CD14-positive monocyte (primary cell): ENCODE measurements at regions not wholly inside any gene's neighbourhood (a gene's known extent, or its start where the extent isn't known, plus 50 kb on each side); places are given as distances from the start of the nearest gene placed in this dataset.

Source experiments
- DNase-seq, 3 donors: peaks; one replicate each; pipeline ENCODE4 v3.0.0-alpha.2; 2011 to 2022
- H2AFZ ChIP-seq: 2 replicates; pipeline ENCODE4 v1.6.0; 2012; ENCODE audit warnings: mild to moderate bottlenecking, low read depth, low read length, inconsistent platforms; ENCODE audit not compliant: insufficient read depth, poor library complexity, severe bottlenecking
- H3K27ac ChIP-seq, 2 donors: 1 replicate in 1 of 2; 2 replicates in 1 of 2; pipeline ENCODE4 v1.5.1; 2012 to 2013; ENCODE audit warnings: low read length in 2 of 2, control low read depth in 1 of 2, inconsistent platforms in 1 of 2, low read depth in 1 of 2, mild to moderate bottlenecking in 1 of 2
- H3K27me3 ChIP-seq, 2 donors: one replicate each; pipeline versions ENCODE4 v1.6.0 to v1.6.1; 2011 to 2013; ENCODE audit warnings: low read length in 2 of 2; ENCODE audit not compliant: control insufficient read depth in 2 of 2, insufficient read depth in 2 of 2
- H3K36me3 ChIP-seq, 2 donors: replicated peaks in 1 of 2; 1 replicate in 1 of 2; 2 replicates in 1 of 2; pipeline versions ENCODE4 v1.5.1 to v1.6.1; 2012 to 2013; ENCODE audit warnings: low read length in 2 of 2, control low read depth in 1 of 2, inconsistent platforms in 1 of 2, mild to moderate bottlenecking in 1 of 2; ENCODE audit not compliant: insufficient read depth in 2 of 2, control insufficient read depth in 1 of 2
- H3K4me1 ChIP-seq, 2 donors: 1 replicate in 1 of 2; 2 replicates in 1 of 2; pipeline versions ENCODE4 v1.5.1 to v1.6.1; 2012 to 2013; ENCODE audit warnings: low read length in 2 of 2, control low read depth in 1 of 2, inconsistent platforms in 1 of 2, mild to moderate bottlenecking in 1 of 2, moderate library complexity in 1 of 2; ENCODE audit not compliant: insufficient read depth in 2 of 2, control insufficient read depth in 1 of 2
- H3K4me2 ChIP-seq: replicated peaks from 2 replicates; pipeline ENCODE3; 2012; ENCODE audit warnings: low read length, moderate library complexity, mild to moderate bottlenecking; ENCODE audit not compliant: poor library complexity, severe bottlenecking; ENCODE audit errors: extremely low read depth
- H3K4me3 ChIP-seq, 3 experiments: fragments of 200-600 bp in 1 of 3; sonication (generic) in 1 of 3; replicated peaks in 1 of 3; 1 replicate in 2 of 3; 2 replicates in 1 of 3; pipeline ENCODE4 v1.5.1; 2011 to 2013; ENCODE audit warnings: low read length in 3 of 3, mild to moderate bottlenecking in 3 of 3, control low read depth in 2 of 3, low read depth in 2 of 3, inconsistent platforms in 1 of 3, moderate library complexity in 1 of 3
- H3K79me2 ChIP-seq: 2 replicates; pipeline ENCODE4 v1.6.0; 2012; ENCODE audit warnings: mild to moderate bottlenecking, control low read depth, inconsistent platforms, low read length, moderate library complexity; ENCODE audit not compliant: insufficient read depth
- H3K9ac ChIP-seq: 2 replicates; pipeline ENCODE4 v1.6.0; 2017; ENCODE audit warnings: low read length, mild to moderate bottlenecking; ENCODE audit not compliant: insufficient read depth, poor library complexity, severe bottlenecking
- H3K9me3 ChIP-seq, 2 donors: replicated peaks in 1 of 2; 1 replicate in 1 of 2; 2 replicates in 1 of 2; pipeline versions ENCODE4 v1.5.1 to v1.6.1; 2012 to 2013; ENCODE audit warnings: low read length in 2 of 2, control low read depth in 1 of 2; ENCODE audit not compliant: control insufficient read depth in 1 of 2, insufficient read depth in 1 of 2
- H4K20me1 ChIP-seq: 2 replicates; pipeline ENCODE4 v1.6.0; 2012; ENCODE audit warnings: mild to moderate bottlenecking, low read length, control low read depth, moderate library complexity; ENCODE audit not compliant: insufficient read depth
- H3K27ac Mint-ChIP-seq, 7 donors: one replicate each; pipeline ENCODE4 v1.8.0; 2020; ENCODE audit warnings: mild to moderate bottlenecking in 7 of 7, mixed read lengths in 7 of 7, moderate library complexity in 6 of 7, inconsistent platforms in 2 of 7
- H3K27me3 Mint-ChIP-seq, 3 donors: one replicate each; pipeline ENCODE4 v1.8.0; 2021 to 2022; ENCODE audit warnings: low read depth in 3 of 3, mild to moderate bottlenecking in 3 of 3, mixed read lengths in 3 of 3, moderate library complexity in 3 of 3, inconsistent platforms in 1 of 3
- H3K36me3 Mint-ChIP-seq, 2 donors: one replicate each; pipeline ENCODE4 v1.8.0; 2020; ENCODE audit warnings: mixed read lengths in 2 of 2, inconsistent platforms in 1 of 2, mild to moderate bottlenecking in 1 of 2
- H3K4me1 Mint-ChIP-seq: one replicate; pipeline ENCODE4 v1.8.0; 2020; ENCODE audit warnings: mild to moderate bottlenecking, mixed read lengths
- H3K4me3 Mint-ChIP-seq, 2 donors: one replicate each; pipeline ENCODE4 v1.8.0; 2020; ENCODE audit warnings: mild to moderate bottlenecking in 2 of 2, mixed read lengths in 2 of 2, moderate library complexity in 1 of 2
- H3K9me3 Mint-ChIP-seq, 7 donors: one replicate each; pipeline ENCODE4 v1.8.0; 2020 to 2022; ENCODE audit warnings: mixed read lengths in 7 of 7, mild to moderate bottlenecking in 6 of 7, moderate library complexity in 6 of 7, inconsistent platforms in 2 of 7
- CTCF ChIP-seq: fragments of 200-600 bp; IDR thresholded peaks from one replicate; pipeline ENCODE4 v1.8.0; 2022; ENCODE audit warnings: antibody characterized with exemption, mild to moderate bottlenecking
- whole genome bisulfite sequencing: methylation state at CpG from one replicate; pipeline ENCODE4 v1.1.5; 2013; ENCODE audit warnings: missing lambda C conversion rate; ENCODE audit not compliant: insufficient coverage; 5-methylcytosine and 5-hydroxymethylcytosine counted together
- intact Hi-C, 2 donors: fragments of 100-400 bp; cut with micrococcal nuclease; formaldehyde crosslinking; loops; one replicate each; pipeline versions ENCODE4 v1.15.0 to v1.15.1; 2023

DNA sequence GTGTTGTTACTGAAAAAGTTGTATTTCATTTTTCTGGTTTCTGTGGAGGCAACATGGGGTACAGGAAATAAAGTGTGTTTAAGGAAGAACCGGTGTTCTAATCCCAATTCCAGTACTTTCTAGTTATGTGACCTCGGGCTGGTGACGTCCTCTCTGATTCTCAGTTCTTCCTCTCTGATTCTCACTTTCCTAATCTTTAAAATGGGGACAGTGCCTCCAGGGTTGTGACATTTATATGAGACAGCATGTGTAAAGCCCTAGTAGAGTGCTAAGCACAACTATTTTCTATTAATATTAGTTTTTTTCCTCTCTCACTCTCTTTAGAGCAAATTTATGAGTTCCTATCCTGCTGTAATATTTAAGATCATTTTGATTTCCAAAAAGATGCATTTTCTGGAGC lies 50.9 kb upstream of the PTPDC1 start:
- WGBS, result no CpG with 5 or more reads among the region's 3 CpGs
- Mint-ChIP-seq H3K4me3 (no peak overlapping the region), H3K9me3 (peaks cover 0 to 6% (median 2%) of the 10 kb centered on the region in 7 donors), H3K36me3 (peaks cover 4 to 7% of the 10 kb centered on the region in 2 donors), H3K27me3 (peaks cover 4 to 14% (median 11%) of the 10 kb centered on the region in 3 donors), H3K4me1 (peaks cover 16% of the 10 kb centered on the region), H3K27ac (no peak overlapping the region)
- Histone ChIP-seq H3K4me2 (no peak overlapping the region), H3K4me1 (peaks cover 11 to 14% of the 10 kb centered on the region in 2 donors), H2AFZ (no peak overlapping the region), H3K36me3 (no peaks in the 10 kb centered on the region), H4K20me1 (no peaks in the 10 kb centered on the region), H3K27me3 (peaks cover 6 to 7% of the 10 kb centered on the region in 2 donors), H3K79me2 (no peaks in the 10 kb centered on the region), H3K27ac (no peak overlapping the region), H3K9me3 (no peaks in the 10 kb centered on the region), H3K9ac (no peak overlapping the region), H3K4me3 (no peak overlapping the region)
- no peak for DNase-seq
- no peak for TF ChIP-seq CTCF
- intact Hi-C loops, result loop anchor here in 1 of 2 donors (5.0 kb wide), 1 partner anchor 466 kb away; no protein-coding TSS in a partner anchor

DNA sequence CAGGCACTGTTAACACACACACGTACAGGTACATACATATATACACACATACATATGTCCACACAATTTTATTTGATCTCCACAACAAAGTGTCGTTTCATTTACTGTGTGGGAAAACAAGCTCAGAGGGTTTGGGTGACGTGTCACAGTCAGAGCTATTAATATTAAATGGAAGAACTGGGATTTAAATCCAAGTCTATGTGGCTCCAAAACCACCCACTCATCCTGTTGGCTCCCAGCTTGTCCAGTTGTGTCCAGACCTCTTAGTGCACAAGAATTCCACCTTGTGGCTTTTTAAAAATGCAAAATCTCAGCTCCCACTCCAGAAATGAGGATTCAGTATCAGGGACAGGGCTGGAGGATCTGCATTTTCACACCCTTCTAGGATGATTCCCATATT lies 52.3 kb upstream of the PTPDC1 start:
- Mint-ChIP-seq H3K36me3 (peaks cover 2 to 4% of the 10 kb centered on the region in 2 donors), H3K9me3 (peaks cover 0 to 5% (median 3%) of the 10 kb centered on the region in 7 donors), H3K4me3 (peak overlapping the region in 1 of 2 donors; percentile 96), H3K4me1 (peaks cover 16% of the 10 kb centered on the region), H3K27ac (no peak overlapping the region), H3K27me3 (peaks cover 4 to 14% (median 11%) of the 10 kb centered on the region in 3 donors)
- WGBS, result no CpG with 5 or more reads among the region's 3 CpGs
- Histone ChIP-seq H3K79me2 (no peaks in the 10 kb centered on the region), H3K36me3 (no peaks in the 10 kb centered on the region), H3K9ac (no peak overlapping the region), H3K27ac (no peak overlapping the region), H3K4me3 (no peak overlapping the region), H3K4me1 (peaks cover 11 to 14% of the 10 kb centered on the region in 2 donors), H4K20me1 (no peaks in the 10 kb centered on the region), H3K27me3 (peaks cover 6 to 7% of the 10 kb centered on the region in 2 donors), H3K9me3 (peaks cover 3% of the 10 kb centered on the region in 2 donors), H3K4me2 (no peak overlapping the region), H2AFZ (no peak overlapping the region)
- DNase-seq, result no peak
- intact Hi-C loops, result loop anchor here in 1 of 2 donors (5.0 kb wide), 1 partner anchor 465 kb away; no protein-coding TSS in a partner anchor
- TF ChIP-seq CTCF, result no peak
